ENCODE measurements at regions not wholly inside any gene's neighbourhood (a gene's known extent, or its start where the extent isn't known, plus 50 kb on each side); places are given as distances from the start of the nearest gene placed in this dataset.

DNA sequence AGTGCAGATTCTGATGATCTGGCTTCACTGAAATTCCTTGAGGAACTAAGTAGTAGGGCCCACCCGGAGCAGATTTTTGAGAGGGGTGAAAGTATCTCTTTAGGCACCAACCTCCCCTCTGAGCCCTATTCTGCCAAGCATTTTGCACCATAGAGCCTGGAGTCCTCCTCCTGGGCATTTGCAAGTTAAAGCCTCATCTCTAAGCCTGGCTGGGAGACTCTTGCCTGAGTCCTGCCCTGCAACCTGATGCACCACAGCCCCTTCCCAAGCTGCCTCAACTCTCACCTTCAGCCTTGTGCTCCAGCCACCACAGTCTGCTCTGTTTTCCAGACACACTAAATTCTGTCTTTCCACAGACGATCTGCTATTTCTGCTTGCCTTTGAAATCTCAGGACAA, 79.6 kb upstream of the PKDCC start:
- Mint-ChIP-seq H3K4me1 (peaks cover 7% of the 10 kb centered on the region), H3K36me3 (no peaks in the 10 kb centered on the region), H3K4me3 (no peak overlapping the region), H3K27me3 (ENCODE audit: low read depth in 3 of 3) (peaks cover 0 to 7% (median 4%) of the 10 kb centered on the region in 3 donors), H3K27ac (peak overlapping the region in 1 of 7 donors; percentile 10), H3K9me3 (peaks cover 0 to 2% (median 0%) of the 10 kb centered on the region in 7 donors)
- H3K79me2 ChIP-seq (ENCODE audit: insufficient read depth, low read length), result no peaks in the 10 kb centered on the region
- H3K4me3 ChIP-seq (replicated peaks in 1 of 3; ENCODE audit: low read depth in 2 of 3, low read length in 3 of 3), result no peak overlapping the region
- intact Hi-C loops (cut with micrococcal nuclease), result no loop called here
- H2AFZ ChIP-seq (ENCODE audit: insufficient read depth, low read depth, low read length, poor library complexity, severe bottlenecking), result no peak overlapping the region
- TF ChIP-seq, protein P1, sequence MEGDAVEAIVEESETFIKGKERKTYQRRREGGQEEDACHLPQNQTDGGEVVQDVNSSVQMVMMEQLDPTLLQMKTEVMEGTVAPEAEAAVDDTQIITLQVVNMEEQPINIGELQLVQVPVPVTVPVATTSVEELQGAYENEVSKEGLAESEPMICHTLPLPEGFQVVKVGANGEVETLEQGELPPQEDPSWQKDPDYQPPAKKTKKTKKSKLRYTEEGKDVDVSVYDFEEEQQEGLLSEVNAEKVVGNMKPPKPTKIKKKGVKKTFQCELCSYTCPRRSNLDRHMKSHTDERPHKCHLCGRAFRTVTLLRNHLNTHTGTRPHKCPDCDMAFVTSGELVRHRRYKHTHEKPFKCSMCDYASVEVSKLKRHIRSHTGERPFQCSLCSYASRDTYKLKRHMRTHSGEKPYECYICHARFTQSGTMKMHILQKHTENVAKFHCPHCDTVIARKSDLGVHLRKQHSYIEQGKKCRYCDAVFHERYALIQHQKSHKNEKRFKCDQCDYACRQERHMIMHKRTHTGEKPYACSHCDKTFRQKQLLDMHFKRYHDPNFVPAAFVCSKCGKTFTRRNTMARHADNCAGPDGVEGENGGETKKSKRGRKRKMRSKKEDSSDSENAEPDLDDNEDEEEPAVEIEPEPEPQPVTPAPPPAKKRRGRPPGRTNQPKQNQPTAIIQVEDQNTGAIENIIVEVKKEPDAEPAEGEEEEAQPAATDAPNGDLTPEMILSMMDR (IDR thresholded peaks at IDR 0.05), result no peak
- no peaks in the 10 kb centered on the region for H4K20me1 ChIP-seq (ENCODE audit: insufficient read depth, low read length)
- H3K27ac ChIP-seq (ENCODE audit: low read depth in 1 of 2, low read length in 2 of 2), result no peak overlapping the region
- H3K9me3 ChIP-seq (replicated peaks in 1 of 2; ENCODE audit: control insufficient read depth in 1 of 2, insufficient read depth in 1 of 2, low read length in 2 of 2), result no peaks in the 10 kb centered on the region
- DNase-seq, result no peak
- no peak overlapping the region for H3K4me2 ChIP-seq (replicated peaks; ENCODE audit: extremely low read depth, low read length, poor library complexity, severe bottlenecking)
- H3K9ac ChIP-seq (ENCODE audit: insufficient read depth, low read length, poor library complexity, severe bottlenecking), result no peak overlapping the region
- WGBS (ENCODE audit: insufficient coverage), result 100% methylated on average over 1 of the region's 2 CpGs
- no peaks in the 10 kb centered on the region for H3K27me3 ChIP-seq (ENCODE audit: control insufficient read depth in 2 of 2, insufficient read depth in 2 of 2, low read length in 2 of 2)
- H3K4me1 ChIP-seq (ENCODE audit: control insufficient read depth in 1 of 2, insufficient read depth in 2 of 2, low read length in 2 of 2), result peaks cover 11 to 22% of the 10 kb centered on the region in 2 donors
- H3K36me3 ChIP-seq (replicated peaks in 1 of 2; ENCODE audit: control insufficient read depth in 1 of 2, insufficient read depth in 2 of 2, low read length in 2 of 2), result no peaks in the 10 kb centered on the region

DNA sequence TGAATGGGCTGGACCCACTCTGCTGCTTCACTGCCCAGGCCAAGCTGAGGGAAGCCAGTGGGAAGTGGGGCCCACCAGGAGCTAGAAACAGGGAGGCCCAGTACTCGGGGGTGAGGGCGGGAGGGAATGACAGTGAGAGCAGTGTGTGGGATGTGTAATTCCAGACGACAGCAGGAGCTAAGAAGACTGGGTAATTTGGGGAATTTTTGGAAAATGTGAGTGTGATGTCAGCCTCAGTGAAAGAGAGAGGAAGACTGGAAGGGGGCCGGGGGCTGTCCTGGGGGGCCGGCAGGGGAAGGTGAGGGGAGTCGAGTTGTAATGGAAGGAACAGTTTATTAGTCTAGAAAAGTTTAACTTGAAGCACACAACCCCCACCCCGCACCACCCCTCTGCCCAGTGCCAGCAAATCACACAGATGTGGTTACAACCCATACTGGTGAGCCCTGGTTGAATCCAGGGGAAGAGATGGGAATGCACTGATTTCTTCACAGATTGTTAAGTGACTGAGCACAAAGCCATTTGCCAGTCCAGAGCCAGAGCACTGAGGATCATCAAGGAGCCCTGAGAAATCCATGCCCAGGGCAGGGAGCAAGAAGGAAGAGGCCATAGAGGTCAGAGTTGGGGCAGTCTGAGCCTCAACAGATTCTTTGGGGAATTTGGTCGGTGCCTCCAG, 76.7 kb upstream of the PKDCC start:
- H3K4me3 ChIP-seq (replicated peaks in 1 of 3; ENCODE audit: low read depth in 2 of 3, low read length in 3 of 3), result no peak overlapping the region
- no peaks in the 10 kb centered on the region for H3K27me3 ChIP-seq (ENCODE audit: control insufficient read depth in 2 of 2, insufficient read depth in 2 of 2, low read length in 2 of 2)
- DNase-seq, result no peak
- no peaks in the 10 kb centered on the region for H3K9me3 ChIP-seq (replicated peaks in 1 of 2; ENCODE audit: control insufficient read depth in 1 of 2, insufficient read depth in 1 of 2, low read length in 2 of 2)
- H2AFZ ChIP-seq (ENCODE audit: insufficient read depth, low read depth, low read length, poor library complexity, severe bottlenecking), result no peak overlapping the region
- TF ChIP-seq, protein P1 (IDR thresholded peaks at IDR 0.05), result no peak
- Mint-ChIP-seq H3K36me3 (no peaks in the 10 kb centered on the region), H3K27me3 (ENCODE audit: low read depth in 3 of 3) (peaks cover 0 to 3% (median 1%) of the 10 kb centered on the region in 3 donors), H3K4me1 (peaks cover 4% of the 10 kb centered on the region), H3K9me3 (peaks cover 0 to 2% (median 0%) of the 10 kb centered on the region in 7 donors), H3K27ac (no peak overlapping the region), H3K4me3 (no peak overlapping the region)
- no peaks in the 10 kb centered on the region for H3K79me2 ChIP-seq (ENCODE audit: insufficient read depth, low read length)
- H4K20me1 ChIP-seq (ENCODE audit: insufficient read depth, low read length), result no peaks in the 10 kb centered on the region
- intact Hi-C loops (cut with micrococcal nuclease), result no loop called here
- H3K4me1 ChIP-seq (ENCODE audit: control insufficient read depth in 1 of 2, insufficient read depth in 2 of 2, low read length in 2 of 2), result peaks cover 11 to 15% of the 10 kb centered on the region in 2 donors
- H3K9ac ChIP-seq (ENCODE audit: insufficient read depth, low read length, poor library complexity, severe bottlenecking), result no peak overlapping the region
- no peak overlapping the region for H3K27ac ChIP-seq (ENCODE audit: low read depth in 1 of 2, low read length in 2 of 2)
- H3K4me2 ChIP-seq (replicated peaks; ENCODE audit: extremely low read depth, low read length, poor library complexity, severe bottlenecking), result no peak overlapping the region
- 98% methylated on average over 4 of the region's 8 CpGs for WGBS (ENCODE audit: insufficient coverage)
- no peaks in the 10 kb centered on the region for H3K36me3 ChIP-seq (replicated peaks in 1 of 2; ENCODE audit: control insufficient read depth in 1 of 2, insufficient read depth in 2 of 2, low read length in 2 of 2)
